Amniotic stem cell (primary cell): ENCODE measurements at regions not wholly inside any gene's neighbourhood (a gene's known extent, or its start where the extent isn't known, plus 50 kb on each side); places are given as distances from the start of the nearest gene placed in this dataset.

Source experiments
- DNase-seq: peaks from one replicate; lab custom pipeline; 2025; lab: John Stamatoyannopoulos, UW

DNA sequence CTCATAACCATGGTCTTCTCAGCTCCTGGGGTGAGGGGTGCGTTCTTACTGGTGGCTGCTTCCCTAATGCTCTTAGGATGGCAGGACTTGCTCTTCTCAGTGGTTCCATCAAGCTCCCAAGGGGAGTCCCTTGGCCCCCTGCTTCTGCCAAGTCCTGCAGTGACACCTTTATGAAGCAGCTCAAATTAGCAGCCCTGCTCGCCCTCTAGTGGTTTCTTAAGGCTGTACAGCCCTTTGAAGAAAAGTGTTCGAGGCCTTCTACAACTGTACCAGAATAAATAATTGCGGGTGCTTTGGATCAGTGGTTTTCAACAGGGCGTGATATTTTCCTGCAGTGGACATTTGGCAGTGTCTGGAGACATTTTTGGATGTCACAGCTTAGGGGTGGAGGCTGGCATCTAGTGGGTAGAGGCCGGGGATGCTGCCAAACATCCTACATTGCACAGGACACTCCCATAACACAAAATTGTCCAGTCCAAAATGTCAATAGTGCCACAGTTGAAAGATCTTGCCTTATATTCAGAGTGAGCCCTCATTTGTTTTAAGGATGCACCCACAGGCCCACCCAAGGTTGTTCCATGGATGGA, 204.7 kb upstream of the S100G start:
- no peak for DNase-seq

DNA sequence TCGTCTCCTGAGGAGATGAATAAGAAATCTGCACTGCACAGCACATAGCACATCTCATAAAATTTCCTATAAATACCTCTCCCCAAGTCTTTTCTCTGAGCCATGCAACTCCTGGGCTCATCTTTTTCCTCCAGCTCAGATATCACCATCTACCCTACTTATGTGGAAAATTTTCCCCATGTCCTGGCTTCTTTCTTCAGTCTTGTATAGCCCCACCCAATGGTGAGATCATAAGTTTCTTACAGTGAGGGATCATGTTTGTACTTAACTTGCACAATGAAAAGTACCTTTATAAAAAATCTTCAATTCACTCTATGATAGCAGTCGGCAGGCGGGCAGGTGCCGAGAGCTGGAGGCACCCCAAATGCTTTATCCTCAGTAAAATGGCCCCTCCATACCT, 198.6 kb upstream of the S100G start:
- no peak for DNase-seq

DNA sequence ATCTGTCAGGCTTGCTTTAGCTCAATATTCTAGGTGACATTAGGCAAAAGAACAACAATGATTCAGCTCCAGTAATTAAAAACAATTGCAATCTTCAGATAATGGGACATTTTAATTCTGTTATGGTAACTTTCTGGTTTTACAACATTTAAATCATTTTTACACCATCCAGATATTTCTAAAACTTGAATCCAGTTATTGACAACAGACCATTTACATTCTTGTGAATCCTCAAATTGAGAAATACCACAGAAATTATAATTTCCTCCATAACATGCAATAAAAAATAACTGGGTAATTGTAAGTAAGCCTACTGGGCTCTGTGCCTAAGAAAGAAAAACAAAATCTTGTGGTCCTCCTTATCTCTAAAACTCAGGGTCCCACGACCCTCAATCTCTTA, 195.0 kb upstream of the S100G start:
- DNase-seq: no peak

DNA sequence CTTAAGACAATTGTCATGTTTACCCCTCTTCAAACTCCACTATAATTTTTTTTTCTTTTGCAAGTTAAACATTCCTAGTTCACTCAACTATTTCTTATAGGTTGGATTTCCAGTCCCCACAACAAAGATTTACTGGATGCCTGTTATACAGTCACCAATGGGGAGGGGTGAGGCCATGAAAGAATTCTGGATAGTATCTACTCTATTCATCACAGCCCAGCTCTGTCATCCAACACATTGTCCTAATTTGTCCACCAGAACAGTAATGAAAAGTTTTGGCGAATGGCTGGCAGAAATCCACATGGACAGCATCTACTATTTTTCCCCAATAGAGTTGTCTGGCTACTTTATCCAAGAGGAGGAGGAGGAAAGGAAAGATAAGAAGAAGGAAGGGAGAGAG, 192.7 kb upstream of the S100G start:
- no peak for DNase-seq

DNA sequence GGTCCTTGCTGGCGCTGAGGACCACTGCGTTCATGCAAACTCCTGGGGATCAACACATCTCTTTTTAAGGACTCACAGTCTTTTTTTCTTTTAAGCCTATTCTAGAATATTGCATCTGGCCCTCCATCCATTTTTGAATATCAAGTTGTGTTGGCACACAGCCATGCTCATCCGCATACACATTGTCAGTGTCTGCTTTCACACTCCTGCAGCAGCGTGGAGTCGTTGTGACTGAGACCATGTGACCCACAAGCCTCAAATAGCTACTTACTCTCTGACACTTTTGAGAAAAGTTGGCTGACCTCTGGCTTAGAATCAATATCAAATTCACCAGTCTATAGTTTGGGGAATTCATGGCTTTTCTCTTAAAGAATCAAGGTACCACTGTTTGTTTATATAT, 191.8 kb upstream of the S100G start:
- DNase-seq: no peak

DNA sequence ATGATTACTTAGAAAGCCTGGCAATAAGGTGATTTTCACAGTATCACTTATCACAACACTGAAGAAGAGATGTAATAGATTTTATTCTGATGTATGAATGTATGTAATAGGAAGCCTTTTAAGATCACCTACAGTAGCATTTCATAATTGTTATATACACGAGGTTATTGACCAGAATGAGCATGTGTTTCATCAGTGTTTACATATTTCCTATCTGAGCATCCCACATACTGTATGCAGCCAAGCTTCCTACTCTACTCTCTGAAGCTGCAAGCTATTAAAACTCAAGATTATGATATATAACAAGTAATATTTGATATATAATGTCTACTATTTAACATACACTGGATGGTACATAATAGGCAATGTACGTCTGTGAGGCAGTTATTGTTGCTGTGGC, 190.9 kb upstream of the S100G start:
- DNase-seq: no peak

DNA sequence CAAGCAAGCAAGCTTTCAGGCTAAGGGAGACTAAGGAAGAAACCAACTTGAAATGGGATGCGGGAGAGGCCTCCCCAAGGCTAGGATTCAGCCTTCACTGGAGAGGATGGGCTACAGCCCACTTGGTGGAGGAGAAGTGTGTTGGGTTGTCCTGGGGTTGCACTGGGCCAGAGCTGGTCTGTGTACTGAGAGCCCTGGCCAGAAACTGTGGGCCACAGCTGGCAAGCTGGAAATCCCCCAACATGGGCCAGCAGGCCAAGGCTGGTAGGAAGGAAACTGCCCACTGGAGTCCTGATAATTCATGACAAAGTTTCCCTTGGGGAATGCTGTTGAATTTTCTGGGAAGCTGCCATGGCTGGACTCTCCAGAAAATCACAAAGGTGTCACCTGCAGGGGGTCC, 188.0 kb upstream of the S100G start:
- no peak for DNase-seq

DNA sequence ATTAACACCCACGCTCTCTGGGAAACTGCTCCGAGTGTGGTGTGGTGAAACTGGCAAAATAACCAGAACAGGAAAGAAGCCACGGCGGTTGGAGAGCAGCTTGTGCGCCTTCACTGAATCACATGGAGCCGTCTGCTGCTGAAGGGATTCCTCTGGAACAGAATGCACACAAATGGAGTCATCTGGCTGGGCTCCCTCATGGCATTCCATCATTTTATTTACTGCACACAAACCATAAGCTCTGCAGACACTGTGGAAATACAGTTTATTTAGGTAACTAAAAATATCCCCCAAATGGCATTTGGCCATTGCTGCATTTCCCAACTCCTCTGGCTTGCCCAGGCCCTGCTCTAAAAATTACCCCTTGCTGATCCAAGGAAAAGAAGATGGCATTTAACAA, 187.0 kb upstream of the S100G start:
- no peak for DNase-seq

DNA sequence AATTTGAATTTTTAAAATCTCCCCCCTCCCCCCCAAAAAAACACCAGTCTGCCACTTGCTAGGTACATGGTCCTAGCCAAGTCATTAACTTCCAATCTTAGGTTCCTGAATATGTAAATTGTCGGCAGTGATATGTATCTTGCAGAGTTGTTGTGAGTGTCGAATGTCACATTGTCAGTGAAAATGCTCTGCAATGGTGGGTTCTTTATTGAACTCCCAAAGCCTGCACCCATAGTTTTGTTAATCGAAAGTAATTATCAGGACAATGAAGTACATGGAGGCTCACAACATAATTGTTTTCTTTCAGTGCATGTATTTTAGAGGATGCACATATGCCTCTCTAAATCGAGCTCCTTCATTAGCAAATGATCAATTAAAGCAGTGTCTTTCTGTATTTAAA, 185.6 kb upstream of the S100G start:
- no peak for DNase-seq

DNA sequence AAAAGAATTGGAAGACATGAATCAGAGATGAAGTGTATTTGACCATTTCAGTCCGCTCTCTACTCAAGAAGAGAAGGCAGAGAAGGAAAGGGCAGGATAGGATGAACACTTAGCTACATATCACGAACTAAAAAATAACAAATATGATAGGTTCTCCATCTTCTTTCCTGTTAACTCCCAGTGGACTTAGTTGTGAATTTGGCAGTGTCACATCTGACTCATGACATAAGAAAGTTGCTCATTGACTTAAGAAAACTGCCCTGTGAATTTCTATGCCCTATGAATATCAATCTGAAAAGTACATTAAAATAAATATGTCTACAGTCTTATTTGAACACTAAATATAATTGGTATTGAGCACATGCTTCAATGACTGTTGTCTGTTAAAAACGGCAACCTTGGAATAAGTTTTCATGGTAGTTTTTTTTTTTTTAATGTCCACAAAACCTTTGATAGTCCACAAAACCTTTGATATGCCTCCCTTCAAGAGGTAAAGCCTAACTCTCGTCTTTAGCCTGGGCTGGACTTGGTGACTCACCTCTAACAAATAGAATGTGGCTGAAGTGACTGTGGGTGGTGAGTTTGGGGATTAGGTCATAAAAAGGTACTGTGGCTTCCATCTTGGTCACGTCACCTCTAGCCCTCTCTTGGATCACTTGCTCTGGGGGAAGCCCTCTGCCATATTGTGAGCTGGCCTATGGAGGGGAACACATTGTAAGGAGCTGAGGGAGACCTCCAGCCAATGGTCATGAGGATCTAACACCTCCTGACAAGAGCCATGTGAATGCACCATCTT, 184.7 kb upstream of the S100G start:
- no peak for DNase-seq

DNA sequence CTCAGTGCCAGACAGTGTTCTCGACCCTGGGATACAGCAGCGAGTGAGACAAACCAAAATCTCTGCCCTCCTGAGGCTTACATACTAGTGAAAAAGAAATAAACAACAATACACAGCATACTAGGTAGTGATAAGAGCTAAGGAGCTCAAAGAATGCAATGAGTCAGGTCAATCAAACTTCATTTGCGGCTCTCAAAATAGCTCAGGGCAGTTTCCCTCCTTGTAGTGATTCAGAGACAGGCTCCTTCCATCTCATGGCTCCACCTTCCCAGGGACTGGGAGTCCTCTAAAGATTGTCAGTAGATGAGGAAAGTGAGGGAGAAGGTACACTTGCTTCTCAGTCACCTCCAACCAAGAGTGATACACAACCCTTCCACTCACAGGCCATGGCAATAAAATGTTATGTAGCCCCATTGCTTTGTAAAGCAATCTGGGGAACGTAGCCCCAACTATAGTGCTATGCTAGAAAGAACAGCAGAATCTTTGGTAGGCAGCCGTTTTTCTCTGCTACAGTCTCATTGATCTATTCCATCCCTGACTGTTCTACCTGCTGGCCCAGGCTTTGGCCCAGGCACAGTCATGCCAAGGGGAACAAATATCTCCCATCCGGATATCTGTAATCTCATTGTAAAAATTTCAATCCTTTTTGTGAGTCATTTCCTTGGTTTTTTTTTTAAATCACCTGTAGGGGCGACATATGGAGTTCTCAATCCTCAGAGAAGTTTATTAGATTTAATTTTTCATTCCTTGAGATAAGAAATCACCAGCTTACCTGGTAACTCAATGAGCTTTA, 183.1 kb upstream of the S100G start:
- DNase-seq: peak; percentile 7

DNA sequence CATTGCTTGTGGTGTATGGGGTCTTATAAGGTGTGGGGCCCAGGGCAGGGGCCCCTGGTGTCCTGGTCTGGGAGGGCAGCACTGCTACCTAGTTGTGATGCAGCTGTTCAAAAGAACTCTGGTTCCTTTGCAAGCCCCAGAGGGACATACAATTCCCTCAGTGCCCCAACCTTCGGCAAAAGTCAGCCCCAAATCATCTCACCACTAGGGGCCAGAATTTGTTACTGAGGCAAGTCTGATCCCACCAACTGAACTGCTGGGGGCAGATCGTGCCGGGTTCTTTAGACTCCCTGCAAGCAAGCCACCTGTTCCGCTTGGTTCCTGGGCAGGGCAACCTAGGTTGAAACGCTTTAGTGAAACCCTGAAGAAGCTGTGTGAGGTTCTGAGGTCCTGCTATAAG, 180.1 kb upstream of the S100G start:
- DNase-seq: no peak

DNA sequence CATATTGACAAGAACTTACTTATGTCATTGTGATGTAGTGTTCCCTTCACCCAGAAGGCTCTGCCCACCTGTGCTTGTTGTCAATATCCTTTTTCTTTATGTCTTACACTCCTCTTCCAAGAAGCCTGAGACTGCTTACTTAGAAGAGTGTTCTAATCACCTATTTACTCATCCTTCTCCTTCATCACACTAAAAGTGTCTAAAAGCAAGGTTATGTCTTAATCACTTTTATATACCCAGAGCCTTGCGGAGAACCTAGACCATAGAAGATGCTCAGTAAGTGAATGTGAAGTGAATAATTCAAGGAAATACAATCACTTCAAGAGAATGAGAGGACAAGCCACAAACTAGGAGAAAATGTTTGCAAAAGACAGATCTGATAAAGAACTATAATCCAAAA, 177.6 kb upstream of the S100G start:
- DNase-seq: no peak

DNA sequence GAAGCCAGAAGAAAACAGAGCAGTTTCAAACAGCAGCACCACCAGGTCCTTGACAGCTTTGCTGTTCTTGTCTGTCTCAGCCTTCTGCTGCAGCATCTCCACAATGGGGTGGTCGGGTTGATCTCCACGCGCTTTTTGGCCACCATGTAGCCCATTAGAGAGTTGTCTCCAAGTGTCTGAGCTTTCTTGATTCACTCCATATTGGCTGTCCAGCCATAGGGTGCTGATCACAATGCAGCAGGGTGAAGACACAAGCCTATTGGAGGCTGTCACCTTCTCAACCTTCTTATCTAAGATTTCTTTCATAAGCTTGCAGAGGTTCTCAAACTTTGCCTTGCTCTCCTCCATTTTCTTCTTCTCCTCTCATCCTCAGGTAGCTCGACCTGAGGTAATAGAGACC, 175.4 kb upstream of the S100G start:
- DNase-seq: no peak

DNA sequence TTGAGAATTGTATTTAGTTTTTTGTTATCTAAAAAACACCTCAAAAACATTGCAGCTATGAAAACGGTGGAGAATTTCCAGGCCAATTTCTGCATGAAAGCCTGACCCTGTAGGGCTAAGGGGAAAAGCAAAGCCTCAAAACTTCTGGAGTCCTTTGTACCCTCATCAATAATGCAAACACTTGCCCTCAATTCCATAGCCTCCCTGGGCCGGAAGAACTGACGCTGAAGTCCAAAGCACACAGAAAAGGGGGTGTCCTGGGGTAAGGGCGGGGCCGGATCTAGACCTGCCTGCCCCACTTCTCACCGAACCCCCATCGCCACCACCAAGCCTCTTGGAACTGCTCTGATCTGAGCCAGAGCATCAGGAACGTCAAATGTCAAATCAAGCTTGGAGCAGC, 173.9 kb upstream of the S100G start:
- DNase-seq: no peak

DNA sequence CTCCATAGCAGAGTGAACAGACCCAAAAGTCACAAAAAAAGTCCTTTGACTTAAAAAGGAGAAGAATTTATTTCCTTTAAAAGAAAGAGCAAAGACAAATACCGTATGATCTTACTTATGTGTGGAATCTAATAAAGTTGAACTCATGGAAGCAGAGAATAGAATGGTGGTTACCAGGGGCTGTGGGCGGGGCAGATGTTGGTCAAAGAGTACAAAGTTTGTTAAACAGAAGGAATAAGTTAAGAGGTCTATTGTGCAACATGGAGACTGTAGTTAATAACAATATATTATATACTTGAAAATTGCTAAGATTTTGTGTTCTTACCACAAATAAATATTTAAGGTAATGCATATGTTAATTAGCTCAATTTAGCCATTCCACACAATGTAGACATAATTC, 173.3 kb upstream of the S100G start:
- DNase-seq: no peak

DNA sequence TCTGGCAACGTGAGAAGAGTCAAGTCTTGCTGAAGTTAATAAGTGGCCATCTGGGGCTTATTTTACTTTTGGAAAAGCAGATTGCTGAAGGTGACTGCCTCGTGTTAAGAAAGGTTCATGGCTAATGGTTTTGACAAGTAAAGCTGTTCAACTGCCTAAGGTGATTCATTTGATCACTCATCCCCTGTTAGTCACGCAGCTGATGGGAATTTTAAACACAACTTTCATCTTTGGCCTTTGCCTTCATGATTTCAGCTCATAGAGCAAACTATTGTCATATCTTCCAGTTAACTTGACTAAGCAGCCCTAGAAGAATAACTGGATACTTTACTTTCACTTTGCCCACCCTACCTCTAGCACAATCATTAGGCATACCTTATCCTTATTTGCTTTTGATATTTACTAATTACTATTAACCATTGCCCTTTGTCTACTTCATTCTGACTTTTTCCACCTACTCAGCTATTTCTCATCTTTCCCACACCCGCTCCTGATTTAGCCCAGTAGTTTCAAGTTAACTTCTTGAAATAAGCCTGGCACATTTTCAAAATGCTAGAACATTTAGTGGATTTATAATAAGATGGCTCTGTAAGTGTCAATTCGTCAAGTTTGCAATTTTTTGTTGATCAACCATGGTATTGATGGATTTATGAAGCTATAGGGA, 170.6 kb upstream of the S100G start:
- DNase-seq: no peak

DNA sequence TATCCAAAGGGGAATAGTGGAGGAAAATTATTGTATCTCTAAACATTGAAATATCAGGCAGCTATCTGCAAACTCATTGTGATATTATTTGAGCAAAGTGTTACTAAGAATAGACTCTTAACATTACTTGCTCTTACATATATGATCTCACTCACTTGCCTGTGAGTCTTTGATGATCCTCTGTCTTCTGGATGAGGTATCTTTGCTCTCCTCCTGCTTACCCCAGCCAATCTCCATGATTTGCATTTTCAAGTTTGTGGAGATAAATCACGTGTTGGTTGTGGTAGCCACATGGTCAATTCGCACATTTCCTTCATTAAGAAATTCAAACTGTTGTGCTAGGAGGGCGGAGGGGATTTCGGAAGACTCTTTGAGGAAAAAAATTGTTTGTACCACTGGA, 169.9 kb upstream of the S100G start:
- no peak for DNase-seq

DNA sequence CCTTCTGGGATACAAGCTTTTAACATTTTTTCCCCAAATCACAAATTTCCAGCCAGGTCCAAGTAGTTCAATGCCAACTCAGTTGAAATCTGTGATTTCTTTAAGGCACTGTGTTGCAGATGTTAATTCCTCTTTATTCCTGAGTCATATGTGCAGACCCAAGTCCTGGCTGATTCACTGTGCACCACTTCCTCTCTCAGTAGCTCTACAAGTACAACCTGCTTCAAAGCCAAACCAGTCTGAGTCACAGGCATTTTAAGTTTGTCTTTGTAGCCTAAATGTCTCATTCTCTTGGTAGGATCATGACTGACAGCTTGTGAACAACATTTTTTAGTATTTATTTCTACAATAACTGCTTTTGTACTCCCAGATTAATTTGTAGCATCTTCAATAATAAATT, 165.6 kb upstream of the S100G start:
- peak; percentile 52 for DNase-seq

DNA sequence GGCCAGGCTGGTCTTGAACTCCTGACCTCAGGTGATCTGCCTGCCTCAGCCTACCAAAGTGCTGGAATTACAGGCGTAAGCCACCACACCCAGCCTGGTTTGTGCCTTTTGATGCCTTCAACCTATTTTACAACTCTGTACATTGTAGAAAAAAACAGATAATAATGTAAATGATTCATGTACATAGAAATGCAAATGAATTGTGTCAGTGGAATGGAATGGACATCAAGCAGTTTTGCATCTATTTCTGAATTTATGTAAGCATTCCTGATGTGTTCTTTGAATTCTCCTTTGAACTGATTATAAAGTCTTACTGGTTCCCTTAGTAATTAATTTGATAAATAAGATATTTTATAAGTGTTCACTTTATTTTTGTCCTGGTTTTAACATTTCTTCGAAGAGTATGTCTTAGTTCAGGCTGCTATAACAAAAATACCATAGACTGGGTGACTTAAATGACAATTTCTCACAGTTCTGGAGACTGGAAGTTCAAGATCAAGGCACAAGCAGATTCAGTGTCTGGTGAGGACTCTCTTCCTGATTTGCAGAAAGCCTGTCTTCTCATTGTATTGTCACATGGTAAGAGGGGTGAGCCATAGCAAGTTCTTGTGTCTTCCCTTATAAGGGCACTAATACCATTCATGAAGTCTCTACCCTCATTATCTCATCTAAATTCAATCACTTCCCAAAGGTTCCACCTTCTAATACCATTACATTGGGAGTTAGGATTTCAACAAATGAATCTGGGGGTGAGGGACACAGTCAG, 162.2 kb upstream of the S100G start:
- no peak for DNase-seq

DNA sequence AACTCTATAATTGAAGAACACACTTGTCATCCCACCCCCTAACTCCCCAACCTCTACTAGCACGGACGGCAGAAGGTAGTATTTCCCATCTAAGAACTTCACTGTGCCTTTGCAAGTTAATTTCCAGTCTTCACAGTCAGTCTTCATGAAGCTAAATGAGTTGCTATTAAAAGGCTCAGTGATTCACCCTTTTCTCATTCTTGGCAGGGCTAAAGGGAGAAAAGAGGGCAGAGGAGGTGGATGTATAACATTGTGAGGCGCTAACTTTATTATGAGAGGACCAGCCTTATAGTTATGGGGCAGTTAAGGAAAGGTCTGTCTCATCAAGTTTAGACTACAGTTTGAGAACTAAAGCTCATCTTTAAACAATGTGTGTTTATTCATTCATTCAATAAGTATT, 161.0 kb upstream of the S100G start:
- no peak for DNase-seq

DNA sequence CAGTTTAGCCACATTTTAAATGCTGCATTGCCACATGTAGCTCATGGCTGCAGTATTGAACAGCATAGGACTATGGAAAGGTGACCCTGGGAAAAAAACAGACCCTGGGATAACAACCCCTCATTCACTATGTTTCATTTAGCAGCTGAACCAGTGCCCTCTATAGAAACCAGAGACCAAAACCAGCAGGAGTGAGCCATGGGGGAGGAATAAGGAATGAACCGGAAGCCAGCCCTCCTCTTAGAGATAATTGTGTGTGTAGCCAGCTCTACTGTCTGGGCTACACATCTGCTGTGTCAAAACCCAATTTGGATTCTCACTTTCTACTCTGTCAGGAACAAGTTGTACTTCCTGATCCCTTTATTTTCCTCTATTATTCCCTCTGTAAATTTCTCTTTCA, 158.5 kb upstream of the S100G start:
- DNase-seq: no peak
